ENCODE measurements at regions not wholly inside any gene's neighbourhood (a gene's known extent, or its start where the extent isn't known, plus 50 kb on each side); places are given as distances from the start of the nearest gene placed in this dataset.

DNA sequence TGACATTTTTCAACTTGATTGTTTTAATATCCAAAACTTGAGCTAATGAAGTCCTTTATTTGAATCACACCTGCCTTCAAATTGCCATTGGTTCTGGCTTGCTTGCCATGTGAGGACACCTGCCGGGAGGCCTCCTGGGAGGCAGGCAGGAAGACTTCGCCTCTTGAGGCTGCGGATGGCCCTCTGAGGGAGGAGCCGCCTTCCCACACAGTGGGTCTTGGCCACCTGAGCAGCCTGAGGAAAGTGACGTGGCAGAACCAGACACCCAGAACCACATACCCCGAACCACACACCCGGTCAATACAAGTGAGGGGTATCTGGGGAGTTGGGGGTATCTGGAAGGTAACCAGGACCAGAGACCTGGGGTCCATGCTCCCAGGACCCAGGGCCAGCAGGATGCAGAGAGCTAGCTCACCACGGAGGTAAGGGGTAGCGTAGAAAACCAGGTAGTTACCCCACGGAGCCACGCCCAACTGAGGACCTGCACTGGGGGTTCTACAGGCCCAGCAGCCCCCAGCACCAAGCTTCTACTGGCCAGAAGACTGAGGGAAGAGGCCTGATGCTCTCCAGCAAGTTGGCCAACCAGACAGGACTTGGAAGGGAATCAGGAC lies 300.5 kb downstream of the TCERG1L start:
- no peak for TF ChIP-seq CTCF (IDR thresholded peaks at IDR 0.05; ENCODE audit: low read depth, low read length)
- TF ChIP-seq EZH2phosphoT487 (IDR thresholded peaks at IDR 0.05; ENCODE audit: low read depth), result no peak

All from OCI-LY3 (cell line).